K562 (cell line): ENCODE measurements at regions not wholly inside any gene's neighbourhood (a gene's known extent, or its start where the extent isn't known, plus 50 kb on each side); places are given as distances from the start of the nearest gene placed in this dataset.

Experiments
- ATAC-seq: fragments of 200-7000 bp; cut with Tn5 transposase; 3 replicates; pipeline ENCODE4 v1.9.1; 2020; ENCODE audit warnings: moderate library complexity
- BruUV-seq: library from RNA; stranded (reverse); fragments of 400-500 nt; replicated peaks from 2 replicates; lab custom pipeline; 2021; lab: Mats Ljungman, UMichigan
- CTCF ChIA-PET: fragments of 300-600 bp; formaldehyde crosslinking; extraction: SDS; loops from one replicate; lab custom pipeline; 2021; ENCODE audit warnings: low intra/inter-chr PET ratio; lab: Yijun Ruan, JAX
- POLR2A ChIA-PET: fragments of 300-600, 350-650 bp; sonication (Branson Sonifier 250); formaldehyde crosslinking; extraction: SDS; loops from one replicate; lab custom pipeline; 2021; ENCODE audit warnings: antibody characterized with exemption, inconsistent platforms; lab: Yijun Ruan, JAX
- DNase-seq, 4 experiments: peaks; one replicate each; pipeline versions ENCODE4 v3.0.0 to v3.0.0-alpha.2; 2011 to 2018; ENCODE audit warnings: low spot score in 3 of 4, mixed read lengths in 3 of 4; ENCODE audit errors: extremely low read depth in 1 of 4
- FAIRE-seq: peaks from 2 replicates; lab custom pipeline; 2011; peaks lifted over from hg19 to GRCh38; lab: Jason Lieb, UNC
- H2AFZ ChIP-seq: 2 replicates; pipeline ENCODE4 v1.6.0; 2011; ENCODE audit warnings: low read depth, low read length, control low read depth, inconsistent platforms
- H3K27ac ChIP-seq: fragments of 200-600 bp; 3 replicates; pipeline ENCODE4 v1.8.0; 2011; ENCODE audit warnings: low read depth, mild to moderate bottlenecking, control low read depth, inconsistent platforms, low read length, moderate library complexity, mixed read lengths; ENCODE audit errors: extremely low read depth
- H3K27me3 ChIP-seq, 2 experiments: fragments of 300-600 bp in 1 of 2; 2 replicates in 1 of 2; 3 replicates in 1 of 2; pipeline versions ENCODE4 v1.6.0 to v1.8.0; 2011; ENCODE audit warnings: inconsistent platforms in 2 of 2, low read length in 2 of 2, mild to moderate bottlenecking in 1 of 2, mixed read lengths in 1 of 2, moderate library complexity in 1 of 2; ENCODE audit not compliant: control insufficient read depth in 2 of 2, insufficient read depth in 2 of 2
- H3K36me3 ChIP-seq: fragments of 300-600 bp; 3 replicates; pipeline ENCODE4 v1.8.0; 2011; ENCODE audit warnings: mild to moderate bottlenecking, low read length, inconsistent platforms; ENCODE audit not compliant: control insufficient read depth, insufficient read depth
- H3K4me1 ChIP-seq, 2 experiments: fragments of 200-600 bp in 1 of 2; replicated peaks in 1 of 2; 2 replicates in 1 of 2; 3 replicates in 1 of 2; pipeline versions ENCODE4 v1.5.1 to v1.8.0; 2011; ENCODE audit warnings: inconsistent platforms in 2 of 2, low read length in 2 of 2, mild to moderate bottlenecking in 1 of 2, mixed read lengths in 1 of 2, moderate library complexity in 1 of 2; ENCODE audit not compliant: control insufficient read depth in 2 of 2, insufficient read depth in 2 of 2
- H3K4me2 ChIP-seq: 2 replicates; pipeline ENCODE4 v1.6.1; 2011; ENCODE audit warnings: low read length, control low read depth, inconsistent platforms, mixed read lengths; ENCODE audit not compliant: insufficient read depth
- H3K4me3 ChIP-seq: fragments of 200-600 bp; sonication (generic), shearing (Covaris generic); 2 replicates; pipeline ENCODE4 v1.5.1; 2016; ENCODE audit warnings: control low read depth, inconsistent platforms
- H3K79me2 ChIP-seq: fragments of 200-600 bp; 3 replicates; pipeline ENCODE4 v1.8.0; 2011; ENCODE audit warnings: low read length, inconsistent platforms; ENCODE audit not compliant: control insufficient read depth, insufficient read depth
- H3K9ac ChIP-seq, 2 experiments: 2 replicates each; pipeline versions ENCODE4 v1.6.0 to v1.6.1; 2011; ENCODE audit warnings: low read depth in 2 of 2, low read length in 2 of 2, control low read depth in 1 of 2, inconsistent platforms in 1 of 2, mild to moderate bottlenecking in 1 of 2, mixed read lengths in 1 of 2; ENCODE audit not compliant: insufficient read depth in 1 of 2
- H3K9me1 ChIP-seq: one replicate; pipeline ENCODE4 v1.6.0; 2011; ENCODE audit warnings: inconsistent platforms, mild to moderate bottlenecking, low read length, moderate library complexity; ENCODE audit not compliant: control insufficient read depth, insufficient read depth
- H3K9me3 ChIP-seq: replicated peaks from 2 replicates; pipeline ENCODE4 v1.5.1; 2011; ENCODE audit warnings: low read depth, low read length, inconsistent platforms; ENCODE audit not compliant: control insufficient read depth, insufficient read depth
- H4K20me1 ChIP-seq: replicated peaks from 2 replicates; pipeline ENCODE4 v1.6.1; 2011; ENCODE audit warnings: low read length, inconsistent platforms, mixed read lengths; ENCODE audit not compliant: control insufficient read depth, insufficient read depth
- DMBX1 ChIP-seq: fragments of 250-450 bp; sonication (Bioruptor Pico); IDR thresholded peaks from 2 replicates; pipeline ENCODE4 v1.8.0; 2022; ENCODE audit warnings: inconsistent platforms, mild to moderate bottlenecking, moderate library complexity, borderline replicate concordance
- ELK3 ChIP-seq: fragments of 450-650 bp; formaldehyde crosslinking; IDR thresholded peaks from 2 replicates; pipeline ENCODE4 v1.4.0; 2020; ENCODE audit warnings: mild to moderate bottlenecking
- LEF1 ChIP-seq: fragments of 450-650 bp; IDR thresholded peaks from 2 replicates; pipeline ENCODE4 v1.6.1; 2016; ENCODE audit warnings: mild to moderate bottlenecking
- NR0B1 ChIP-seq: fragments of 450-650 bp; IDR thresholded peaks from one replicate; pipeline ENCODE4 v1.6.1; 2018; ENCODE audit warnings: mild to moderate bottlenecking, moderate library complexity; ENCODE audit not compliant: partially characterized antibody
- PHF20 ChIP-seq: fragments of 450-650 bp; IDR thresholded peaks from 2 replicates; pipeline ENCODE4 v1.6.1; 2018; ENCODE audit not compliant: partially characterized antibody
- POU5F1 ChIP-seq: fragments of 150-350 bp; IDR thresholded peaks from 2 replicates; pipeline ENCODE4 v1.6.1; 2014; ENCODE audit warnings: borderline replicate concordance, low read length, low read depth, mild to moderate bottlenecking; ENCODE audit not compliant: partially characterized antibody
- SREBF1 ChIP-seq: fragments of 150-350 bp; IDR thresholded peaks from 2 replicates; pipeline ENCODE4 v1.6.1; 2014; ENCODE audit warnings: antibody characterized with exemption, low read depth, low read length, borderline replicate concordance
- TEAD2 ChIP-seq: fragments of 450-650 bp; IDR thresholded peaks from 2 replicates; pipeline ENCODE4 v1.6.1; 2016; ENCODE audit warnings: missing genetic modification characterization, control low read depth, missing compliant biosample characterization
- TOE1 ChIP-seq, 2 experiments: fragments of 450-650 bp in 1 of 2; sonication (generic) in 1 of 2; formaldehyde crosslinking in 1 of 2; IDR thresholded peaks; 2 replicates each; pipeline versions ENCODE4 v1.7.1 to v1.8.0; 2016 to 2022; ENCODE audit warnings: borderline replicate concordance in 2 of 2, mild to moderate bottlenecking in 2 of 2, antibody characterized with exemption in 1 of 2, inconsistent platforms in 1 of 2, low read depth in 1 of 2, missing genetic modification reagents in 1 of 2, moderate library complexity in 1 of 2
- ZEB2 ChIP-seq: fragments of 450-650 bp; IDR thresholded peaks from 2 replicates; pipeline ENCODE4 v1.6.1; 2016
- ZNF121 ChIP-seq: sonication (generic); formaldehyde crosslinking; conservative IDR thresholded peaks from 2 replicates; pipeline ENCODE4 v1.8.0; 2022; ENCODE audit warnings: missing genetic modification reagents
- ZNF253 ChIP-seq: fragments of 250-450 bp; sonication (Bioruptor Pico); conservative IDR thresholded peaks from 2 replicates; pipeline ENCODE4 v1.6.1; 2021; ENCODE audit warnings: mild to moderate bottlenecking
- ZNF280A ChIP-seq: fragments of 450-650 bp; IDR thresholded peaks from 2 replicates; pipeline ENCODE4 v1.6.1; 2018; ENCODE audit warnings: mild to moderate bottlenecking, low read depth; ENCODE audit not compliant: partially characterized antibody
- ZNF354B ChIP-seq: fragments of 250-450 bp; sonication (Bioruptor Pico); IDR thresholded peaks from 2 replicates; pipeline ENCODE4 v1.4.0; 2020
- WGBS: fragments of 100-300 bp; shearing (Covaris generic); methylation state at CpG from one replicate; pipeline ENCODE4 v1.1.6; 2016; ENCODE audit warnings: low coverage, mixed read lengths; ENCODE audit not compliant: insufficient coverage; ENCODE audit errors: missing lambda C conversion rate; 5-methylcytosine and 5-hydroxymethylcytosine counted together
- in situ Hi-C: fragments of 300-500 bp; cut with MboI; formaldehyde crosslinking; loops from 4 replicates; pipeline ENCODE4 v1.15.0; 2018; ENCODE audit warnings: inconsistent platforms, mixed read lengths
- intact Hi-C: fragments of 100-400 bp; cut with micrococcal nuclease; formaldehyde crosslinking; loops from 2 replicates; pipeline ENCODE4 v1.14.2; 2022

DNA sequence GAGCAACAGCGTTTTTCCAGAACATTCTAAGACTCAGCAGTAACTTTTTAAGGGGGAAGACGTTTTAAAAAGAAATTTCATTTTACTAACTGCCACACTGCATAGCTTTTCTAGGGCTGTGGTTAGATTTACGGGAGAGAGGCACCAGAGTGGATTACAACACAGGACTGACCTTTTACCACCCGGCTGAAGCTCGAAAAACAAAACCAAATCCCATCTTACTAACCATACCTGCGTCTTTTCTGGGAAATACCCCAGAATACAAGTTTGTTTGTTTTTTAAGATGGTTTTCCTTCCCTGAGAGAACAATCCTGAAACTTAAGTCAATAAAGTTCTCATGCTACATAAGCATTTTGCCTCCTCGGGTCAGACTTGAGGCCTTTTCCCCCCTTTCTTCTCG lies 209.3 kb upstream of the SOX4 start:
- TF ChIP-seq DMBX1 (CRISPR knock-in tag) (no peak), TOE1 (IDR thresholded peaks at IDR 0.05; ENCODE audit: borderline replicate concordance) (no peak), TOE1 (CRISPR knock-in tag; IDR thresholded peaks at IDR 0.05; ENCODE audit: borderline replicate concordance, low read depth) (no peak), ZNF253 (CRISPR knock-in tag) (no peak), ZNF354B (CRISPR knock-in tag) (no peak), SREBF1 (no peak), POU5F1 (no peak), ZNF280A (no peak), ZNF121 (CRISPR knock-in tag) (no peak), PHF20 (no peak), LEF1 (no peak), NR0B1 (no peak), TEAD2 (tag) (no peak), ZEB2 (no peak), ELK3 (CRISPR knock-in tag) (no peak)
- ChIA-PET CTCF (no interaction called here), POLR2A (interaction anchor here (0.6 to 1.8 kb wide), 3 partner anchors 9 to 76 kb away, joined by 3 to 5 read pairs (median 3); no protein-coding TSS in a partner anchor)
- Histone ChIP-seq H2AFZ (no peak overlapping the region), H3K27ac (no peak overlapping the region), H3K36me3 (no peaks in the 10 kb centered on the region), H3K4me2 (no peak overlapping the region), H3K79me2 (no peaks in the 10 kb centered on the region), H3K9me3 (no peaks in the 10 kb centered on the region), H3K27me3 (peaks cover 17 to 32% of the 10 kb centered on the region in 2 experiments), H4K20me1 (no peaks in the 10 kb centered on the region), H3K9ac (no peak overlapping the region), H3K4me1 (no peaks in the 10 kb centered on the region), H3K9me1 (no peaks in the 10 kb centered on the region), H3K4me3 (no peak overlapping the region)
- DNase-seq: no peak
- BruUV-seq: no TSS peak
- no peak for FAIRE-seq
- intact Hi-C loops: no loop called here
- no peak for ATAC-seq
- 0% methylated on average over 8 of the region's 8 CpGs for WGBS
- in situ Hi-C loops: no loop called here
